ENCODE measurements at regions not wholly inside any gene's neighbourhood (a gene's known extent, or its start where the extent isn't known, plus 50 kb on each side); places are given as distances from the start of the nearest gene placed in this dataset.

DNA sequence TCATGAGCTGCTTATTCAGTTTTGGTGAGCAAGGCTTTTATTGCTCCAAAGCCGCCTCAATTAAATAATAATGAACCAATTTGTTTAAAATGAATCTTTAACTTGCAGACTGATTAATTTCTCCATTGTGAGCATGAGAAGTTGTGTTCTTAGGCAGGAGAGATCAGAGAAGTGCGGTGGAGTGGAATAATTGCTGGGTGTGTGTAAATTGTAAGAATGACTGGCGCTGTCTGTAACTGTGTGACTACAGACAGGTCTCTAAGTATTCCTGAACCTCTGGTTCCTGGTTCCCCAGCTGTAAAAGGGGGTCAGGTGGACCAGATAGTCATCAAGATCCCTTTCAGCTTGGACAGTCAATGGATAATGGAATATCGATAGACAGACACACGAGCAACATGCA, 98.0 kb upstream of the EFEMP1 start:
- TF ChIP-seq, protein P1, sequence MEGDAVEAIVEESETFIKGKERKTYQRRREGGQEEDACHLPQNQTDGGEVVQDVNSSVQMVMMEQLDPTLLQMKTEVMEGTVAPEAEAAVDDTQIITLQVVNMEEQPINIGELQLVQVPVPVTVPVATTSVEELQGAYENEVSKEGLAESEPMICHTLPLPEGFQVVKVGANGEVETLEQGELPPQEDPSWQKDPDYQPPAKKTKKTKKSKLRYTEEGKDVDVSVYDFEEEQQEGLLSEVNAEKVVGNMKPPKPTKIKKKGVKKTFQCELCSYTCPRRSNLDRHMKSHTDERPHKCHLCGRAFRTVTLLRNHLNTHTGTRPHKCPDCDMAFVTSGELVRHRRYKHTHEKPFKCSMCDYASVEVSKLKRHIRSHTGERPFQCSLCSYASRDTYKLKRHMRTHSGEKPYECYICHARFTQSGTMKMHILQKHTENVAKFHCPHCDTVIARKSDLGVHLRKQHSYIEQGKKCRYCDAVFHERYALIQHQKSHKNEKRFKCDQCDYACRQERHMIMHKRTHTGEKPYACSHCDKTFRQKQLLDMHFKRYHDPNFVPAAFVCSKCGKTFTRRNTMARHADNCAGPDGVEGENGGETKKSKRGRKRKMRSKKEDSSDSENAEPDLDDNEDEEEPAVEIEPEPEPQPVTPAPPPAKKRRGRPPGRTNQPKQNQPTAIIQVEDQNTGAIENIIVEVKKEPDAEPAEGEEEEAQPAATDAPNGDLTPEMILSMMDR (conservative IDR thresholded peaks at IDR 0.05 in 1 of 2, IDR thresholded peaks at IDR 0.05 in 1 of 2; ENCODE audit: extremely low read depth in 1 of 2, insufficient read depth in 1 of 2, low read depth in 1 of 2, low read length in 2 of 2), result no peak
- TF ChIP-seq EZH2 (IDR thresholded peaks at IDR 0.05; ENCODE audit: borderline replicate concordance, low read length), result no peak
